HEK293 (cell line): ENCODE measurements at regions not wholly inside any gene's neighbourhood (a gene's known extent, or its start where the extent isn't known, plus 50 kb on each side); places are given as distances from the start of the nearest gene placed in this dataset.

Source experiments
- CTCF ChIA-PET: fragments of 350-600 bp; formaldehyde crosslinking; extraction: SDS; loops from one replicate; lab custom pipeline; 2021; ENCODE audit warnings: antibody characterized with exemption; lab: Yijun Ruan, JAX
- POLR2A ChIA-PET: fragments of 300-600 bp; formaldehyde crosslinking; extraction: SDS; loops from one replicate; lab custom pipeline; 2020; ENCODE audit warnings: antibody characterized with exemption, inconsistent platforms; lab: Yijun Ruan, JAX
- H3K27ac ChIP-seq: fragments of 200-500 bp; sonication (Bioruptor generic); 2 replicates; pipeline ENCODE4 v1.5.1; 2014; ENCODE audit warnings: low read depth, low read length, control low read depth, inconsistent platforms; ENCODE audit errors: extremely low read depth
- H3K36me3 ChIP-seq, 2 experiments: fragments of 200-500 bp in 1 of 2; sonication (Bioruptor generic) in 1 of 2; 1 replicate in 1 of 2; 2 replicates in 1 of 2; pipeline ENCODE4 v1.5.1; 2014 to 2017; ENCODE audit warnings: inconsistent platforms in 2 of 2, low read length in 2 of 2; ENCODE audit not compliant: control insufficient read depth in 2 of 2, insufficient read depth in 1 of 2
- H3K4me1 ChIP-seq: fragments of 200-500 bp; sonication (Bioruptor generic); 2 replicates; pipeline ENCODE4 v1.5.1; 2014; ENCODE audit warnings: mild to moderate bottlenecking, low read length, inconsistent platforms; ENCODE audit not compliant: control insufficient read depth, insufficient read depth
- H3K4me3 ChIP-seq: 2 replicates; pipeline ENCODE4 v1.5.1; 2011; ENCODE audit warnings: low read depth, mild to moderate bottlenecking, control low read depth, low read length, moderate library complexity
- H3K9me3 ChIP-seq: fragments of 200-500 bp; sonication (Bioruptor generic); 2 replicates; pipeline ENCODE4 v1.5.1; 2014; ENCODE audit warnings: low read depth, low read length, inconsistent platforms; ENCODE audit not compliant: control insufficient read depth, insufficient read depth
- AEBP2 ChIP-seq: fragments of 450-650 bp; formaldehyde crosslinking; IDR thresholded peaks from 2 replicates; pipeline ENCODE4 v1.5.1; 2016; ENCODE audit warnings: missing biosample characterization, missing genetic modification characterization, borderline replicate concordance
- HOXD13 ChIP-seq: sonication (generic); formaldehyde crosslinking; IDR thresholded peaks from 2 replicates; pipeline ENCODE4 v1.8.0; 2022; ENCODE audit warnings: missing genetic modification reagents, borderline replicate concordance
- REPIN1 ChIP-seq: fragments of 450-650 bp; formaldehyde crosslinking; IDR thresholded peaks from 2 replicates; pipeline ENCODE4 v1.5.1; 2017; ENCODE audit warnings: missing biosample characterization, missing genetic modification characterization, low read depth
- SCRT1 ChIP-seq: fragments of 450-650 bp; formaldehyde crosslinking; IDR thresholded peaks from 2 replicates; pipeline ENCODE4 v1.5.1; 2016; ENCODE audit warnings: missing biosample characterization, missing genetic modification characterization, borderline replicate concordance
- TCF7L2 ChIP-seq: IDR thresholded peaks from 2 replicates; pipeline ENCODE4 v1.6.1; 2011; ENCODE audit warnings: low read depth, mild to moderate bottlenecking, inconsistent platforms, low read length, moderate library complexity, borderline replicate concordance
- WT1 ChIP-seq: fragments of 450-650 bp; formaldehyde crosslinking; IDR thresholded peaks from 2 replicates; pipeline ENCODE4 v1.5.1; 2016; ENCODE audit warnings: missing biosample characterization, missing genetic modification characterization
- ZBTB20 ChIP-seq: fragments of 450-650 bp; formaldehyde crosslinking; IDR thresholded peaks from 2 replicates; pipeline ENCODE4 v1.5.1; 2016; ENCODE audit warnings: missing biosample characterization, missing genetic modification characterization
- ZFP3 ChIP-seq: fragments of 450-650 bp; formaldehyde crosslinking; IDR thresholded peaks from 2 replicates; pipeline ENCODE4 v1.5.1; 2016; ENCODE audit warnings: low read depth, missing biosample characterization, missing genetic modification characterization
- ZFP41 ChIP-seq: fragments of 450-650 bp; formaldehyde crosslinking; IDR thresholded peaks from 2 replicates; pipeline ENCODE4 v1.5.1; 2016; ENCODE audit warnings: missing biosample characterization, missing genetic modification characterization, borderline replicate concordance
- ZNF112 ChIP-seq: fragments of 450-650 bp; formaldehyde crosslinking; IDR thresholded peaks from 2 replicates; pipeline ENCODE4 v1.5.0; 2017; ENCODE audit warnings: missing biosample characterization, missing genetic modification characterization
- ZNF132 ChIP-seq: fragments of 450-650 bp; formaldehyde crosslinking; IDR thresholded peaks from 2 replicates; pipeline ENCODE4 v1.5.1; 2017; ENCODE audit warnings: missing biosample characterization, missing genetic modification characterization, borderline replicate concordance
- ZNF19 ChIP-seq: fragments of 450-650 bp; formaldehyde crosslinking; IDR thresholded peaks from 2 replicates; pipeline ENCODE4; 2016; ENCODE audit warnings: missing biosample characterization, missing genetic modification characterization, low read depth
- ZNF202 ChIP-seq: fragments of 450-650 bp; formaldehyde crosslinking; IDR thresholded peaks from 2 replicates; pipeline ENCODE4 v1.5.1; 2016; ENCODE audit warnings: missing biosample characterization, missing genetic modification characterization, borderline replicate concordance
- ZNF311 ChIP-seq: fragments of 450-650 bp; formaldehyde crosslinking; IDR thresholded peaks from 2 replicates; pipeline ENCODE4 v1.5.1; 2017; ENCODE audit warnings: missing biosample characterization, missing genetic modification characterization, borderline replicate concordance
- ZNF610 ChIP-seq: fragments of 450-650 bp; formaldehyde crosslinking; IDR thresholded peaks from 2 replicates; pipeline ENCODE4 v1.5.1; 2016; ENCODE audit warnings: missing biosample characterization, missing genetic modification characterization, borderline replicate concordance
- ZNF704 ChIP-seq: fragments of 450-650 bp; formaldehyde crosslinking; IDR thresholded peaks from 2 replicates; pipeline ENCODE4 v1.5.1; 2016; ENCODE audit warnings: missing biosample characterization, missing genetic modification characterization
- TF ChIP-seq, protein P1 (sequence below): fragments of 450-650 bp; formaldehyde crosslinking; IDR thresholded peaks from 2 replicates; pipeline ENCODE4 v1.5.1; 2017; ENCODE audit warnings: missing biosample characterization, missing genetic modification characterization
- TF ChIP-seq, protein P2 (sequence below): fragments of 450-650 bp; formaldehyde crosslinking; IDR thresholded peaks from 2 replicates; pipeline ENCODE4 v1.5.1; 2016; ENCODE audit warnings: missing biosample characterization, missing genetic modification characterization, low read depth
- TF ChIP-seq, protein P3 (sequence below): IDR thresholded peaks from 2 replicates; pipeline ENCODE4 v1.6.1; 2011; ENCODE audit warnings: mild to moderate bottlenecking, low read depth, low read length, borderline replicate concordance
- TF ChIP-seq, protein P4 (sequence below): fragments of 450-650 bp; formaldehyde crosslinking; IDR thresholded peaks from 2 replicates; pipeline ENCODE4 v1.5.1; 2016; ENCODE audit warnings: missing biosample characterization, missing genetic modification characterization, borderline replicate concordance

DNA sequence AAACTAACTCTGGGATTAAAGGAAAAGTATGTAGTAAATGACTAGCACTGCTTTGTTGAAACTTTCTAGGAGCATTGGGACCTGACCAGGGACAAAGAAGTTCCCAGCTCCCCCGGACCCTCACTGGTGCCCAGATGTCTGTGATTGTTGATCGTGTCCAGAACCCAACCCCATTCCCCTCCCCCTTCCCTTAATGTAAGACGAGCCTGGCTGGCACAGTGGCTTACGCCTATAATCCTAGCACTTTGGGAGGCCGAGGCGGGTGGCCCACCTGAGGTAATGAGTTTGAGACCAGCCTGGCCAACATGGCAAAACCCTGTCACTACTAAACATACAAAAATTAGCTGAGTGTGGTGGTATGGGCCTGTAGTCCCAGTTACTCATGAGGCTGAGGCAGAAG is 750.3 kb downstream of the CBLN4 start:
- POLR2A ChIA-PET: no interaction called here
- no peaks in the 10 kb centered on the region for H3K9me3 ChIP-seq
- H3K27ac ChIP-seq: no peak overlapping the region
- CTCF ChIA-PET: no interaction called here
- no peak overlapping the region for H3K4me3 ChIP-seq
- TF ChIP-seq ZFP3 (tag by site-specific recombination) (no peak), ZBTB20 (tag by site-specific recombination) (no peak), ZNF19 (tag by site-specific recombination) (no peak), SCRT1 (tag by site-specific recombination) (no peak), WT1 (tag by site-specific recombination) (no peak), ZNF311 (tag by site-specific recombination) (no peak), HOXD13 (CRISPR knock-in tag) (no peak), ZNF132 (tag by site-specific recombination) (no peak)
- TF ChIP-seq, protein P1, sequence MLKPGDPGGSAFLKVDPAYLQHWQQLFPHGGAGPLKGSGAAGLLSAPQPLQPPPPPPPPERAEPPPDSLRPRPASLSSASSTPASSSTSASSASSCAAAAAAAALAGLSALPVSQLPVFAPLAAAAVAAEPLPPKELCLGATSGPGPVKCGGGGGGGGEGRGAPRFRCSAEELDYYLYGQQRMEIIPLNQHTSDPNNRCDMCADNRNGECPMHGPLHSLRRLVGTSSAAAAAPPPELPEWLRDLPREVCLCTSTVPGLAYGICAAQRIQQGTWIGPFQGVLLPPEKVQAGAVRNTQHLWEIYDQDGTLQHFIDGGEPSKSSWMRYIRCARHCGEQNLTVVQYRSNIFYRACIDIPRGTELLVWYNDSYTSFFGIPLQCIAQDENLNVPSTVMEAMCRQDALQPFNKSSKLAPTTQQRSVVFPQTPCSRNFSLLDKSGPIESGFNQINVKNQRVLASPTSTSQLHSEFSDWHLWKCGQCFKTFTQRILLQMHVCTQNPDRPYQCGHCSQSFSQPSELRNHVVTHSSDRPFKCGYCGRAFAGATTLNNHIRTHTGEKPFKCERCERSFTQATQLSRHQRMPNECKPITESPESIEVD (tag by site-specific recombination): no peak
- TF ChIP-seq, protein P2, sequence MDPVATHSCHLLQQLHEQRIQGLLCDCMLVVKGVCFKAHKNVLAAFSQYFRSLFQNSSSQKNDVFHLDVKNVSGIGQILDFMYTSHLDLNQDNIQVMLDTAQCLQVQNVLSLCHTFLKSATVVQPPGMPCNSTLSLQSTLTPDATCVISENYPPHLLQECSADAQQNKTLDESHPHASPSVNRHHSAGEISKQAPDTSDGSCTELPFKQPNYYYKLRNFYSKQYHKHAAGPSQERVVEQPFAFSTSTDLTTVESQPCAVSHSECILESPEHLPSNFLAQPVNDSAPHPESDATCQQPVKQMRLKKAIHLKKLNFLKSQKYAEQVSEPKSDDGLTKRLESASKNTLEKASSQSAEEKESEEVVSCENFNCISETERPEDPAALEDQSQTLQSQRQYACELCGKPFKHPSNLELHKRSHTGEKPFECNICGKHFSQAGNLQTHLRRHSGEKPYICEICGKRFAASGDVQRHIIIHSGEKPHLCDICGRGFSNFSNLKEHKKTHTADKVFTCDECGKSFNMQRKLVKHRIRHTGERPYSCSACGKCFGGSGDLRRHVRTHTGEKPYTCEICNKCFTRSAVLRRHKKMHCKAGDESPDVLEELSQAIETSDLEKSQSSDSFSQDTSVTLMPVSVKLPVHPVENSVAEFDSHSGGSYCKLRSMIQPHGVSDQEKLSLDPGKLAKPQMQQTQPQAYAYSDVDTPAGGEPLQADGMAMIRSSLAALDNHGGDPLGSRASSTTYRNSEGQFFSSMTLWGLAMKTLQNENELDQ: no peak
- TF ChIP-seq, protein P3, sequence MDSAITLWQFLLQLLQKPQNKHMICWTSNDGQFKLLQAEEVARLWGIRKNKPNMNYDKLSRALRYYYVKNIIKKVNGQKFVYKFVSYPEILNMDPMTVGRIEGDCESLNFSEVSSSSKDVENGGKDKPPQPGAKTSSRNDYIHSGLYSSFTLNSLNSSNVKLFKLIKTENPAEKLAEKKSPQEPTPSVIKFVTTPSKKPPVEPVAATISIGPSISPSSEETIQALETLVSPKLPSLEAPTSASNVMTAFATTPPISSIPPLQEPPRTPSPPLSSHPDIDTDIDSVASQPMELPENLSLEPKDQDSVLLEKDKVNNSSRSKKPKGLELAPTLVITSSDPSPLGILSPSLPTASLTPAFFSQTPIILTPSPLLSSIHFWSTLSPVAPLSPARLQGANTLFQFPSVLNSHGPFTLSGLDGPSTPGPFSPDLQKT: no peak
- H3K36me3 ChIP-seq: no peaks in the 10 kb centered on the region
- no peaks in the 10 kb centered on the region for H3K4me1 ChIP-seq

DNA sequence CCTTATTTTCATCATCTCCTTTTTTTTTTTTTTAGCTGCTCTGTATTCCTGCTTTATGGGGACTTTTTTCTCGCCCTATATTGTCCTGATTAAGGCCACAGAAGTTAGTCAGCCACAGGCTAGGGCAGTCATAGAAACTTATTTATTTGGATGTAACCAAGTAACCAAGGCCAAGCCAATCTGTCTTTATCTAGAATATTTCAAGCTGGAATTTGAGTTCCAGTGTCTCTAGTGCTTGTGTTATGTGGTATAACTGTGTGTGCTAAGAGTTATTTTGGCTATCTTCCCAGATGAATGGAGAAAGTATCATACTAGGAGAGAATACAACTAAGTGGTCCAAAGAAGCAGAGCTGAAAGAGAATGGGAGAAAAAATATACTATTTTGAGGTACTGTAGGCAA is 751.5 kb downstream of the CBLN4 start:
- Histone ChIP-seq H3K4me1 (no peaks in the 10 kb centered on the region), H3K9me3 (no peaks in the 10 kb centered on the region), H3K27ac (no peak overlapping the region), H3K4me3 (no peak overlapping the region), H3K36me3 (no peaks in the 10 kb centered on the region)
- no peak for TF ChIP-seq ZNF704 (tag by site-specific recombination)
- no peak for TF ChIP-seq ZNF112
- no peak for TF ChIP-seq TCF7L2
- TF ChIP-seq REPIN1: no peak
- ChIA-PET CTCF (no interaction called here), POLR2A (no interaction called here)

DNA sequence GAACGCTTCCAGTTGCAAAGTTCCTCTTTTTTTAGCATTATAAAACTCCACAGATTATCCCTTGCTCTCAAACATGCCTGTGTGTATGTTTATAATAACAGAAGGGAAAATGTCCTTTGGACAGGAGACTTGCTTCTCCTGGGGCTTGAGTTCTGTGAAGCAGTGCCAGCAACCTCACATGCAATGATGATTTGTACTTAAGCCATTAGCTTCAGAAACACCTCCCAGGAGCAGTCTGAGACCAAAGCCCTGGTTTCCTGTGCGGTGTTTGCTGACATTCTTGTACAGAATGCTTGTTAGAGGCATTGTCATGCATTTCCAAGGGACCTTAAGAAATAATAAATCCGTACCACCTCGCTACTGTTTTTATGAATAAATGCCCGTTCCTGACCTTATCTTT is 752.8 kb downstream of the CBLN4 start:
- POLR2A ChIA-PET: no interaction called here
- H3K9me3 ChIP-seq: no peaks in the 10 kb centered on the region
- TF ChIP-seq ZNF610 (tag by site-specific recombination) (no peak), ZFP41 (tag by site-specific recombination) (no peak), ZNF202 (tag by site-specific recombination) (no peak), ZNF132 (tag by site-specific recombination) (no peak), AEBP2 (no peak)
- TF ChIP-seq, protein P4, sequence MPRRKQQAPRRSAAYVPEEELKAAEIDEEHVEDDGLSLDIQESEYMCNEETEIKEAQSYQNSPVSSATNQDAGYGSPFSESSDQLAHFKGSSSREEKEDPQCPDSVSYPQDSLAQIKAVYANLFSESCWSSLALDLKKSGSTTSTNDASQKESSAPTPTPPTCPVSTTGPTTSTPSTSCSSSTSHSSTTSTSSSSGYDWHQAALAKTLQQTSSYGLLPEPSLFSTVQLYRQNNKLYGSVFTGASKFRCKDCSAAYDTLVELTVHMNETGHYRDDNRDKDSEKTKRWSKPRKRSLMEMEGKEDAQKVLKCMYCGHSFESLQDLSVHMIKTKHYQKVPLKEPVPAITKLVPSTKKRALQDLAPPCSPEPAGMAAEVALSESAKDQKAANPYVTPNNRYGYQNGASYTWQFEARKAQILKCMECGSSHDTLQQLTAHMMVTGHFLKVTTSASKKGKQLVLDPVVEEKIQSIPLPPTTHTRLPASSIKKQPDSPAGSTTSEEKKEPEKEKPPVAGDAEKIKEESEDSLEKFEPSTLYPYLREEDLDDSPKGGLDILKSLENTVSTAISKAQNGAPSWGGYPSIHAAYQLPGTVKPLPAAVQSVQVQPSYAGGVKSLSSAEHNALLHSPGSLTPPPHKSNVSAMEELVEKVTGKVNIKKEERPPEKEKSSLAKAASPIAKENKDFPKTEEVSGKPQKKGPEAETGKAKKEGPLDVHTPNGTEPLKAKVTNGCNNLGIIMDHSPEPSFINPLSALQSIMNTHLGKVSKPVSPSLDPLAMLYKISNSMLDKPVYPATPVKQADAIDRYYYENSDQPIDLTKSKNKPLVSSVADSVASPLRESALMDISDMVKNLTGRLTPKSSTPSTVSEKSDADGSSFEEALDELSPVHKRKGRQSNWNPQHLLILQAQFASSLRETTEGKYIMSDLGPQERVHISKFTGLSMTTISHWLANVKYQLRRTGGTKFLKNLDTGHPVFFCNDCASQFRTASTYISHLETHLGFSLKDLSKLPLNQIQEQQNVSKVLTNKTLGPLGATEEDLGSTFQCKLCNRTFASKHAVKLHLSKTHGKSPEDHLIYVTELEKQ (tag by site-specific recombination): no peak

More for the DNA sequence above, 752.8 kb downstream of the CBLN4 start:
- Histone ChIP-seq H3K27ac (no peak overlapping the region), H3K4me3 (no peak overlapping the region), H3K4me1 (no peaks in the 10 kb centered on the region), H3K36me3 (no peaks in the 10 kb centered on the region)
- CTCF ChIA-PET: no interaction called here
